Peyer's patch (tissue), 4 donors: ENCODE measurements at regions not wholly inside any gene's neighbourhood (a gene's known extent, or its start where the extent isn't known, plus 50 kb on each side); places are given as distances from the start of the nearest gene placed in this dataset.

Source experiments
- DNase-seq, 3 donors: peaks; one replicate each; pipeline ENCODE4 v3.0.0-alpha.2; 2017 to 2019
- H3K27ac ChIP-seq, 4 donors: fragments of 200-600 bp; sonication (generic); one replicate each; pipeline ENCODE4 v1.5.1; 2016 to 2019
- H3K27me3 ChIP-seq, 2 donors: fragments of 200-600 bp; sonication (generic); one replicate each; pipeline ENCODE4 v1.5.1; 2019
- H3K36me3 ChIP-seq, 3 donors: fragments of 200-600 bp; sonication (generic); one replicate each; pipeline ENCODE4 v1.5.1; 2016 to 2019
- H3K4me1 ChIP-seq, 4 donors: fragments of 200-600 bp; sonication (generic); one replicate each; pipeline ENCODE4 v1.5.1; 2016 to 2019
- H3K4me3 ChIP-seq, 4 donors: fragments of 200-600 bp; sonication (generic); 1 replicate in 3 of 4; 2 replicates in 1 of 4; pipeline ENCODE4 v1.5.1; 2016 to 2019; ENCODE audit warnings: mild to moderate bottlenecking in 1 of 4
- H3K9me3 ChIP-seq, 4 donors: fragments of 200-600 bp; sonication (generic); one replicate each; pipeline ENCODE4 v1.5.1; 2016 to 2019; ENCODE audit warnings: mild to moderate bottlenecking in 1 of 4
- CTCF ChIP-seq, 6 experiments: fragments of 450-650 bp in 4 of 6; fragments of 200-600 bp in 2 of 6; sonication (generic) in 1 of 6; IDR thresholded peaks; one replicate each; pipeline ENCODE4 v1.5.1; 2017 to 2019; ENCODE audit warnings: antibody characterized with exemption in 6 of 6, mild to moderate bottlenecking in 3 of 6, moderate library complexity in 1 of 6
- POLR2A ChIP-seq, 2 donors: fragments of 450-650 bp; IDR thresholded peaks; one replicate each; pipeline ENCODE4 v1.5.1; 2017; ENCODE audit warnings: antibody characterized with exemption in 2 of 2, mild to moderate bottlenecking in 2 of 2, moderate library complexity in 2 of 2

GRCh38 chr7:156544919-156545715, 95.5 kb upstream of the RNF32 start:
- DNase-seq, result peak in 2 of 3 donors; percentile 53 to 83
- Histone ChIP-seq H3K27me3 (no peaks in the 10 kb centered on the region), H3K27ac (no peak overlapping the region), H3K4me1 (no peaks in the 10 kb centered on the region), H3K9me3 (no peaks in the 10 kb centered on the region), H3K4me3 (no peak overlapping the region), H3K36me3 (no peaks in the 10 kb centered on the region)
- TF ChIP-seq CTCF (IDR thresholded peaks at IDR 0.05) (peak in 3 of 6 experiments; percentile 36 to 56 (median 42)), POLR2A (IDR thresholded peaks at IDR 0.05) (no peak)

- Histone ChIP-seq H3K4me3 (no peak overlapping the region), H3K36me3 (no peaks in the 10 kb centered on the region), H3K27me3 (no peaks in the 10 kb centered on the region), H3K9me3 (no peaks in the 10 kb centered on the region), H3K4me1 (no peaks in the 10 kb centered on the region), H3K27ac (no peak overlapping the region)
- no peak for DNase-seq
- TF ChIP-seq CTCF (IDR thresholded peaks at IDR 0.05), result no peak
- no peak for TF ChIP-seq POLR2A (IDR thresholded peaks at IDR 0.05)
Measured at GRCh38 chr7:156543699-156544598, 96.6 kb upstream of the RNF32 start.

- no peaks in the 10 kb centered on the region for H3K27me3 ChIP-seq
- no peak overlapping the region for H3K27ac ChIP-seq
- H3K9me3 ChIP-seq, result no peaks in the 10 kb centered on the region
- TF ChIP-seq POLR2A (IDR thresholded peaks at IDR 0.05), result no peak
- TF ChIP-seq CTCF (IDR thresholded peaks at IDR 0.05), result no peak
- no peak for DNase-seq
- no peaks in the 10 kb centered on the region for H3K36me3 ChIP-seq
- H3K4me1 ChIP-seq, result no peaks in the 10 kb centered on the region
- no peak overlapping the region for H3K4me3 ChIP-seq
Measured at GRCh38 chr7:156540619-156541165, 99.9 kb upstream of the RNF32 start.

DNA sequence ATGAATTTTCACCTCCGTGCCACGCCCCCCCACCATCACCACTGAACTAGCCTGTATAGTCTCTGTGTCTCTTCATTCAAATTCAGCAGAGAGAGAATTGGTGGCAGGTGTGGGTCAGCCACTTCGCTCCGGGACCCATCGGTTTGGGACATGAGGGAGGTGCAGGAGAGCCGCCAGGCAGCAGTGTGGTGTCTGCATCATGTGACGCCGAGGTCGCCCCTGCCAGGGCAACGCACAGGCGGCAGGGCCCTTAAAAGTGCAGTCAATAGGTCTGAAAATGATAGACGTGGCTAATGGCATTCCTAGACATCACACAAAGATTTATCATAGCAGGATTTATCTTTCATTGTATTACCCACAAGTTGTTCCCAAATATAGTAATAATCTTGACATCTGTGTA, 100.6 kb upstream of the RNF32 start:
- Histone ChIP-seq H3K36me3 (no peaks in the 10 kb centered on the region), H3K9me3 (no peaks in the 10 kb centered on the region), H3K4me1 (no peaks in the 10 kb centered on the region), H3K4me3 (no peak overlapping the region), H3K27me3 (no peaks in the 10 kb centered on the region), H3K27ac (no peak overlapping the region)
- no peak for DNase-seq
- no peak for TF ChIP-seq POLR2A (IDR thresholded peaks at IDR 0.05)
- no peak for TF ChIP-seq CTCF (IDR thresholded peaks at IDR 0.05)

DNA sequence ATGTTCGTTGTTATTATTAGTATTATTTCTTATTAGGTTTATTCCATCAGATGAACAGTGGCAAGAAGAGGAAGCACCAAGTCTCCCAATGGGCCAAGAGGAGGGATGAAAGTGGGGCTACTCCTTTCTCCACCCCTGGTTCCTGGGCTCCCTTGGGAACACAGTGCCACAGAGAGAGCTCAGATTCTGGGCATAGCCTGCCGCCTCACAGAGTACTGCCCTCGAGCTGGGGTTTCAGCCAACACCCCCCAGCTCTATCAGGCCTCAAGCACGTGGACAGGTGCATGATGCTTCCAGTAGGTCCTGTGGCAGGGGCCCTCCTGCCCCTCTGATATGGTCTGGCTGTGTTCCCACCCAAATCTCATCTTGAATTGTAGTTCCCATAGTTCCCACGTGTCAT, 103.6 kb upstream of the RNF32 start:
- Histone ChIP-seq H3K27ac (no peak overlapping the region), H3K9me3 (no peaks in the 10 kb centered on the region), H3K4me1 (no peaks in the 10 kb centered on the region), H3K36me3 (no peaks in the 10 kb centered on the region), H3K4me3 (no peak overlapping the region), H3K27me3 (no peaks in the 10 kb centered on the region)
- TF ChIP-seq POLR2A (IDR thresholded peaks at IDR 0.05) (no peak), CTCF (IDR thresholded peaks at IDR 0.05) (no peak)
- DNase-seq, result no peak
